GM10266 (cell line): ENCODE measurements at regions not wholly inside any gene's neighbourhood (a gene's known extent, or its start where the extent isn't known, plus 50 kb on each side); places are given as distances from the start of the nearest gene placed in this dataset.

ENCODE experiments used
- DNase-seq: peaks from one replicate; pipeline ENCODE4 v3.0.0; 2012; ENCODE audit errors: extremely low spot score
- CTCF ChIP-seq: IDR thresholded peaks from 2 replicates; pipeline ENCODE4 v1.5.1; 2012; ENCODE audit warnings: mild to moderate bottlenecking, low read depth; ENCODE audit not compliant: control insufficient read depth, insufficient read depth; ENCODE audit errors: missing control alignments

GRCh38 chr3:56918111-56918568, 116.4 kb upstream of the ARHGEF3 start:
- no peak for TF ChIP-seq CTCF
- DNase-seq: peak; percentile 53

- DNase-seq: peak; percentile 54
- no peak for TF ChIP-seq CTCF
These were observed 115.8 kb upstream of the ARHGEF3 start for GRCh38 chr3:56917361-56918110.

GRCh38 chr3:56916716-56917360, 115.1 kb upstream of the ARHGEF3 start:
- TF ChIP-seq CTCF: no peak
- DNase-seq: no peak

GRCh38 chr3:56915966-56916586, 114.3 kb upstream of the ARHGEF3 start:
- peak; percentile 50 for DNase-seq
- TF ChIP-seq CTCF: no peak

GRCh38 chr3:56914646-56915045, 112.9 kb upstream of the ARHGEF3 start:
- TF ChIP-seq CTCF: no peak

GRCh38 chr3:56911363-56911762, 109.6 kb upstream of the ARHGEF3 start:
- DNase-seq: no peak
- no peak for TF ChIP-seq CTCF

More at GRCh38 chr3:56914646-56915045, 112.9 kb upstream of the ARHGEF3 start:
- no peak for DNase-seq
